Upper lobe of left lung (tissue), 4 donors: ENCODE measurements at regions not wholly inside any gene's neighbourhood (a gene's known extent, or its start where the extent isn't known, plus 50 kb on each side); places are given as distances from the start of the nearest gene placed in this dataset.

Experiments used
- EP300 ChIP-seq, 4 donors: sonication (generic); formaldehyde crosslinking; IDR thresholded peaks; one replicate each; pipeline ENCODE4 v1.5.1; 2017; ENCODE audit warnings: antibody characterized with exemption in 4 of 4, control low read depth in 2 of 4
- POLR2AphosphoS5 ChIP-seq, 2 donors: sonication (generic); formaldehyde crosslinking; IDR thresholded peaks; one replicate each; pipeline ENCODE4 v1.5.1; 2017; ENCODE audit warnings: antibody characterized with exemption in 2 of 2
- TF ChIP-seq, protein P1 (sequence below), 6 experiments: fragments of 450-650 bp in 4 of 6; fragments of 200-600 bp in 2 of 6; sonication (generic) in 2 of 6; IDR thresholded peaks; one replicate each; pipeline ENCODE4 v1.5.1; 2016 to 2019; ENCODE audit warnings: antibody characterized with exemption in 6 of 6

DNA sequence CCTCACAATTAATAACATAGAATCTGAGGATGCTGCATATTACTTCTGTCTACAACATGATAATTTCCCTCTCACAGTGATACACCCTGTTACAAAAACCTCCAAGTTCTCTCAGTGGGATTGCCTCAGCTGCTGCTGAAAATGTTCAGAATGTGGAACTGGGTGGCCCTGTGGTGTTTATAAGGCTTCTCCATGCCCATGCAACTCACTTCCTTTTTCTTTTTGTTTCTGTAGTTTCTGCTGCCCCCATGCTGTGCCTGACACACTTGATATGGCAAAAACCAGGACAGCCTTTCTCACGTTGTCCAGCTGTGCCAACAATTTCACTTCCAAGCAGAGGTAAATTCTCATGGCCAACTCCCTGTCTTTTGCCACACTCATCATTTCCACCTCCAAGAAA, 206.2 kb downstream of the RPIA start:
- TF ChIP-seq, protein P1, sequence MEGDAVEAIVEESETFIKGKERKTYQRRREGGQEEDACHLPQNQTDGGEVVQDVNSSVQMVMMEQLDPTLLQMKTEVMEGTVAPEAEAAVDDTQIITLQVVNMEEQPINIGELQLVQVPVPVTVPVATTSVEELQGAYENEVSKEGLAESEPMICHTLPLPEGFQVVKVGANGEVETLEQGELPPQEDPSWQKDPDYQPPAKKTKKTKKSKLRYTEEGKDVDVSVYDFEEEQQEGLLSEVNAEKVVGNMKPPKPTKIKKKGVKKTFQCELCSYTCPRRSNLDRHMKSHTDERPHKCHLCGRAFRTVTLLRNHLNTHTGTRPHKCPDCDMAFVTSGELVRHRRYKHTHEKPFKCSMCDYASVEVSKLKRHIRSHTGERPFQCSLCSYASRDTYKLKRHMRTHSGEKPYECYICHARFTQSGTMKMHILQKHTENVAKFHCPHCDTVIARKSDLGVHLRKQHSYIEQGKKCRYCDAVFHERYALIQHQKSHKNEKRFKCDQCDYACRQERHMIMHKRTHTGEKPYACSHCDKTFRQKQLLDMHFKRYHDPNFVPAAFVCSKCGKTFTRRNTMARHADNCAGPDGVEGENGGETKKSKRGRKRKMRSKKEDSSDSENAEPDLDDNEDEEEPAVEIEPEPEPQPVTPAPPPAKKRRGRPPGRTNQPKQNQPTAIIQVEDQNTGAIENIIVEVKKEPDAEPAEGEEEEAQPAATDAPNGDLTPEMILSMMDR (IDR thresholded peaks at IDR 0.05) = no peak
- no peak for TF ChIP-seq EP300 (IDR thresholded peaks at IDR 0.05)
- no peak for TF ChIP-seq POLR2AphosphoS5 (IDR thresholded peaks at IDR 0.05)
